ENCODE measurements at regions not wholly inside any gene's neighbourhood (a gene's known extent, or its start where the extent isn't known, plus 50 kb on each side); places are given as distances from the start of the nearest gene placed in this dataset.
A peak's percentile ranks its signal among the peaks of the same experiment; 100 is the strongest.

DNA sequence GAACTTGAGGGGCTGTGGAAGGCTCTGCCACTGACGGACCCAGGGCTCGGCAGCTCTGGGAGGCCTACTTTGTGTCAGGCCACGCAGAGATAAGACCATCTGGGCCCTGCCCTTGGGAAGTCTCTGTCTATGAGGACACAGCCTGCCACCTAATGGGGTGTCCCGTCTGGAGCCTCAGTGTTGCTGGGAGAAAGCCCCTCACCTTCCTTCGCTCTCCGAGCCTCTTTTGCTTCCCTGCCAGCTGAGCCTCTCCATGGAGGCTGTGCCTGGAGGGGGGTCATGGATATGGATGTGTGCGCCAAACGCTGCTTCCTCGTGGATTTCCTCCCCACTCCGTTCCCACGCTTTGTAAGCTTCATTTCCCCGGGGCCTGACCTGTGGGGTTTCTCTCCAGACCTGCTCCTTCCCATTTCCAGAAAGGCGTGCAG is 228.8 kb downstream of the SEC14L1 start:
- ATAC-seq (no peak), DNase-seq (peak in 1 of 3 donors; percentile 4)
- no peaks in the 10 kb centered on the region for H3K9me3 ChIP-seq (ENCODE audit: control insufficient read depth, low read length, poor library complexity, severe bottlenecking)
- peaks cover 2% of the 10 kb centered on the region for H3K36me3 Mint-ChIP-seq (ENCODE audit: low read depth)
- H3K27ac Mint-ChIP-seq = peak overlapping the region; percentile 45
- H3K4me1 Mint-ChIP-seq = peaks cover 44% of the 10 kb centered on the region
- H3K27me3 Mint-ChIP-seq = no peaks in the 10 kb centered on the region
- H3K4me3 Mint-ChIP-seq = no peak overlapping the region

DNA sequence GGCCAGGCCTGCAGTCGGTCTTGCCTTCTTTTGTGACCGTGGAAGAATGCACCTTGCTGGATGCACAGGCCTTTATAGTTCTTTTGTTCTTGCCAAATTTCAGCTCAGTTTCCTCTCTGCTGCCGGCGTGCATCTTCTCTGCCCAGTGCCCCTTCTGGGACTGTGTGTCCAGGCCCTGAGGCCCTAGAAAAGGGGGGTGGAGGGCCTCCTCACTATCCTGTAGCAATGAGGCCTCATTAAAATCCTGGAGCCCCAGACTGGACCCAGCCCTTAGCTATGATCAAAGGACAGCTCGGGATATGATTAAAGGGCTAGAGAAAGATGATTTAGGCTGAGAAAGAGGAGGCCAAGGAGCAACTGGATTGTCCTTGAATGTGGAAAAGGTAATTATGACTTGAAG is 229.8 kb downstream of the SEC14L1 start:
- H3K4me3 Mint-ChIP-seq = peak overlapping the region; percentile 71
- DNase-seq (peak in 1 of 3 donors; percentile 1), ATAC-seq (no peak)

DNA sequence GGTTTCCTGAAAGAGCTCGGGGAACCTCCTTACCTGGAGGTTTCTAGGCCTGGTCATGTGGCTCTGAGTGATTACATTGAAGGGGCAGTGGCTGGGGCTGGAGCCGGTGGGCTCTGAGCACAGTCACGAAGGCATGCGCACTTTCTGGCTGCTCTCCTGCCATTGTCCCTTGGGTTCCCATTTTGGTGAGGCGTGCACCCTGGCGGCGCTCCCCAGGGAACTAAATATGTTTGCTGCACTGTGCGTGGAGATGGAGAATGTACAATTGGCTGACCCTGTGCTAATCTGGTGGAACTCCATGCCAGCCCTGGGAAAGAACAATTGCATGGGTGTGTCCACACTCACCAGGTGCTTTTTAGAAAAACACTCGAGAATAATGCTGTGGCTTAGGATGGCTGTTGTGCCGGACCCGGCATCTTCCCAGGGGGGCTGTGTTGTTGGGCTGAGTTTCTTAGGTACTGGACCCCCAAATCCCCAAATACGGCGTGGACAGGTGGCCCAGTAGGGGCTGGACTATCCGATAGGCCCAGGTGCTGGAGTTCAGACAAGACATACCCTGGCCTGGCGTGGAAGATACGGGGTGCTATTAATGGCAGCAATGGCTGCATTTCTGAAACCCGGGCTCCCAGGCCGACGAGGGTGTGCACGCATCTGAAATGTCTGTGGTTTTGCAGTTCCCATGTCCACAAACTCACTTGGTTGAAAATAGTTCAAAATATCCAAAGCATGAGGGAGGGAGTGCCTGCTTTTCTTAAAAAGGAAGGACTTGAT is 230.5 kb downstream of the SEC14L1 start:
- peak overlapping the region; percentile 99 for H3K4me3 Mint-ChIP-seq
- H3K9me3 ChIP-seq (ENCODE audit: control insufficient read depth, low read length, poor library complexity, severe bottlenecking) = no peaks in the 10 kb centered on the region
- H3K27ac Mint-ChIP-seq = peak overlapping the region; percentile 85
- H3K4me1 Mint-ChIP-seq = peaks cover 51% of the 10 kb centered on the region
- peaks cover 6% of the 10 kb centered on the region for H3K36me3 Mint-ChIP-seq (ENCODE audit: low read depth)
- no peak for ATAC-seq
- no peaks in the 10 kb centered on the region for H3K27me3 Mint-ChIP-seq
- peak in 1 of 3 donors; percentile 3 for DNase-seq

More for the DNA sequence above, 229.8 kb downstream of the SEC14L1 start:
- Mint-ChIP-seq H3K4me1 (peaks cover 47% of the 10 kb centered on the region), H3K27me3 (no peaks in the 10 kb centered on the region), H3K27ac (peak overlapping the region; percentile 45), H3K36me3 (ENCODE audit: low read depth) (peaks cover 2% of the 10 kb centered on the region)
- H3K9me3 ChIP-seq (ENCODE audit: control insufficient read depth, low read length, poor library complexity, severe bottlenecking) = no peaks in the 10 kb centered on the region

DNA sequence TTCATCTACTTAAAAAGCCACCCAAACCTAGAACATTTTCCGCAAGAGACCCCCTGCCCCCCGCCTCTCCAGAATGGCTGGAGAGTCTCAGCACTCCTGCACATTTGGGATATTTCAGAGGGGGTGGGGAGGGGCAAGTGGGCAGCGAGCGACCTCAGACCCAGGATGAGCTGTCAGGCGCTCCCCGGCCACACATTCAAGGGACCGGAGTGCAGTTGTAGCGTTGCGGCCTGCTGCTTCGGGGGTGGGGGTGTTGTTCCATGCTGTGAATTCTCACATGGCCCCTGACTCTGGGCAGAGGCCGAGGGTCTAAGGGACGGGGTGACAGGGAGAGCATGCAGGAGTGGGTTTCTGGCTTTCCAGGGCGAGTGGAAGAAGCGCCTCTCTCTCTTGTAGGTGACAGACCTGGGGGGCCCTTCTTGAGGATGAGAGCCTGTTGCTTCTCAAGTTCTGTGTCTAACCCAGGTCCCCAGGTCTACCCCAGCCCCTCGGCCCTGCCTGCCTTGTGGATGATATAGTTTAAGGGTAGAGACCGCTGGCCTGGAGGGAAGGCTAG is 231.2 kb downstream of the SEC14L1 start:
- H3K36me3 Mint-ChIP-seq (ENCODE audit: low read depth) = peaks cover 6% of the 10 kb centered on the region
- H3K27ac Mint-ChIP-seq = peak overlapping the region; percentile 85
- H3K27me3 Mint-ChIP-seq = no peaks in the 10 kb centered on the region
- no peak for DNase-seq
- no peak for ATAC-seq
- no peaks in the 10 kb centered on the region for H3K9me3 ChIP-seq (ENCODE audit: control insufficient read depth, low read length, poor library complexity, severe bottlenecking)
- H3K4me3 Mint-ChIP-seq = peak overlapping the region; percentile 99
- H3K4me1 Mint-ChIP-seq = peaks cover 53% of the 10 kb centered on the region

DNA sequence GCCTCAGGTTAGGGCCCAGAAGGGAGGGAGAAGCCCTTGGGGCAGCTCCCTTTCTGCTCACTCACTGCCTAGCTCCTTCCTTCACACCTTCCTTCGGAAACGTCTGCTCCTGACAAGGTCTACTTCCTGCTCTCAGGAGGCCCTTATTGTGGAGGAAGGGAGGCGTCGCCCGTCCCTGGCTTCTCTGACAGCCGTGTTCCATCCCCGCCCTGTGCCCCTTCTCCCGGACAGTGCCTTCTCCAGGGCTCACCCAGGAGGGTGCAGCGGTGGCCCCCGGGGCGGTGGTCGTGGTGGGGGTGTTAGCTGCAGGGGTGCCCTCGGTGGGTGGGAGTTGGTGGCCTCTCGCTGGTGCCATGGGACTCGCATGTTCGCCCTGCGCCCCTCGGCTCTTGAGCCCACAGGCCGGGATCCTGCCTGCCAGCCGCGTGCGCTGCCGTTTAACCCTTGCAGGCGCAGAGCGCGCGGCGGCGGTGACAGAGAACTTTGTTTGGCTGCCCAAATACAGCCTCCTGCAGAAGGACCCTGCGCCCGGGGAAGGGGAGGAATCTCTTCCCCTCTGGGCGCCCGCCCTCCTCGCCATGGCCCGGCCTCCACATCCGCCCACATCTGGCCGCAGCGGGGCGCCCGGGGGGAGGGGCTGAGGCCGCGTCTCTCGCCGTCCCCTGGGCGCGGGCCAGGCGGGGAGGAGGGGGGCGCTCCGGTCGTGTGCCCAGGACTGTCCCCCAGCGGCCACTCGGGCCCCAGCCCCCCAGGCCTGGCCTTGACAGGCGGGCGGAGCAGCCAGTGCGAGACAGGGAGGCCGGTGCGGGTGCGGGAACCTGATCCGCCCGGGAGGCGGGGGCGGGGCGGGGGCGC is 231.9 kb downstream of the SEC14L1 start:
- H3K4me1 Mint-ChIP-seq = peaks cover 55% of the 10 kb centered on the region
- no peaks in the 10 kb centered on the region for H3K9me3 ChIP-seq (ENCODE audit: control insufficient read depth, low read length, poor library complexity, severe bottlenecking)
- DNase-seq (peak; percentile 39 to 58 (median 51)), ATAC-seq (peak; percentile 44)
- peak overlapping the region; percentile 99 for H3K4me3 Mint-ChIP-seq
- H3K27ac Mint-ChIP-seq = peak overlapping the region; percentile 85
- peaks cover 6% of the 10 kb centered on the region for H3K36me3 Mint-ChIP-seq (ENCODE audit: low read depth)
- no peaks in the 10 kb centered on the region for H3K27me3 Mint-ChIP-seq

DNA sequence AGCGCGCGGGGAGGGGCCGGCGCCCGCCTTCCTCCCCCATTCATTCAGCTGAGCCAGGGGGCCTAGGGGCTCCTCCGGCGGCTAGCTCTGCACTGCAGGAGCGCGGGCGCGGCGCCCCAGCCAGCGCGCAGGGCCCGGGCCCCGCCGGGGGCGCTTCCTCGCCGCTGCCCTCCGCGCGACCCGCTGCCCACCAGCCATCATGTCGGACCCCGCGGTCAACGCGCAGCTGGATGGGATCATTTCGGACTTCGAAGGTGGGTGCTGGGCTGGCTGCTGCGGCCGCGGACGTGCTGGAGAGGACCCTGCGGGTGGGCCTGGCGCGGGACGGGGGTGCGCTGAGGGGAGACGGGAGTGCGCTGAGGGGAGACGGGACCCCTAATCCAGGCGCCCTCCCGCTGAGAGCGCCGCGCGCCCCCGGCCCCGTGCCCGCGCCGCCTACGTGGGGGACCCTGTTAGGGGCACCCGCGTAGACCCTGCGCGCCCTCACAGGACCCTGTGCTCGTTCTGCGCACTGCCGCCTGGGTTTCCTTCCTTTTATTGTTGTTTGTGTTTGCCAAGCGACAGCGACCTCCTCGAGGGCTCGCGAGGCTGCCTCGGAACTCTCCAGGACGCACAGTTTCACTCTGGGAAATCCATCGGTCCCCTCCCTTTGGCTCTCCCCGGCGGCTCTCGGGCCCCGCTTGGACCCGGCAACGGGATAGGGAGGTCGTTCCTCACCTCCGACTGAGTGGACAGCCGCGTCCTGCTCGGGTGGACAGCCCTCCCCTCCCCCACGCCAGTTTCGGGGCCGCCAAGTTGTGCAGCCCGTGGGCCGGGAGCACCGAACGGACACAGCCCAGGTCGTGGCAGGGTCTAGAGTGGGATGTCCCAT is 232.8 kb downstream of the SEC14L1 start:
- H3K36me3 Mint-ChIP-seq (ENCODE audit: low read depth) = peaks cover 6% of the 10 kb centered on the region
- H3K4me3 Mint-ChIP-seq = peak overlapping the region; percentile 99
- DNase-seq (no peak), ATAC-seq (peak; percentile 44)
- H3K27ac Mint-ChIP-seq = peak overlapping the region; percentile 93
- no peaks in the 10 kb centered on the region for H3K9me3 ChIP-seq (ENCODE audit: control insufficient read depth, low read length, poor library complexity, severe bottlenecking)
- no peaks in the 10 kb centered on the region for H3K27me3 Mint-ChIP-seq
- peaks cover 60% of the 10 kb centered on the region for H3K4me1 Mint-ChIP-seq

DNA sequence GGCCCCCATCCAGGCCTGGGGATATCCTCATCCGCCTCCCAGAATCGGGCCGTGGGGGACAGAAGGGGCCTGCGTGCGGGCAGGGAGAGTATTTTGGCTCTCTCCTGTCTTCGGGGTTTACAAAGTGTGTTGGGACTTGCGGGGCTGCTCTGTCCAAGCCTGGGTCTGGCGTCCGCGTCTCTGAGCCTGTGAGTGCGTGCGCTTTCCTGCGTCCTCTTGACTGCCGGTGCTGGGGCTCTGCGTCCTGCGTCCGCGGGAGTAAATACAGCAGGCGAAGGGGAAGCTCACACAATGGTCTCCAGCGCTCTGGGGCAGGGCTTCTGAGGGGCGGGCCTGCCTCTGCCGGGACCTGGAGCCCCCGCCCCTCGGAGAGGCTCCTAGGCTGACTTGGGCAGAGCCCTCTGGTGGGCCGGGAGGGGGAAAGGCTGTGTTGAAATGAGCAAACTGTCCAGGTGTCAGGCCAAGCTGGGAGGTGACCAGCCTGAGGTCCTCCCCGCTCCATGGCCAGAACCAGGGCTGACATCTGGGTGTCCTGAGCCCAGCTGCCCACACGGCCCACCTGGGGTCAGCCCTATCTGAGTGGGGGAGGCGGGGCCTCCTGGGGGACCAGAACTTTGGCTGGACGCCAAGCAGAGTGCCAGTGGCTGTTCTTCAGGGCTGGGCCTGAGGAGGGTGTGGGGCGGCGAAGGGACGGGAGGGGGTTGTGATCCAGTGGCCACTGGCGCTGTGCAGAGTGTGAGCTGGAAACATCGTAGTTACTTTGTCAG is 233.6 kb downstream of the SEC14L1 start:
- Mint-ChIP-seq H3K27me3 (no peaks in the 10 kb centered on the region), H3K27ac (peak overlapping the region; percentile 93), H3K4me1 (peaks cover 67% of the 10 kb centered on the region), H3K36me3 (ENCODE audit: low read depth) (peaks cover 6% of the 10 kb centered on the region), H3K4me3 (peak overlapping the region; percentile 99)
- H3K9me3 ChIP-seq (ENCODE audit: control insufficient read depth, low read length, poor library complexity, severe bottlenecking) = no peaks in the 10 kb centered on the region
- DNase-seq = peak; percentile 61 to 66 (median 63)
- ATAC-seq = peak; percentile 78

DNA sequence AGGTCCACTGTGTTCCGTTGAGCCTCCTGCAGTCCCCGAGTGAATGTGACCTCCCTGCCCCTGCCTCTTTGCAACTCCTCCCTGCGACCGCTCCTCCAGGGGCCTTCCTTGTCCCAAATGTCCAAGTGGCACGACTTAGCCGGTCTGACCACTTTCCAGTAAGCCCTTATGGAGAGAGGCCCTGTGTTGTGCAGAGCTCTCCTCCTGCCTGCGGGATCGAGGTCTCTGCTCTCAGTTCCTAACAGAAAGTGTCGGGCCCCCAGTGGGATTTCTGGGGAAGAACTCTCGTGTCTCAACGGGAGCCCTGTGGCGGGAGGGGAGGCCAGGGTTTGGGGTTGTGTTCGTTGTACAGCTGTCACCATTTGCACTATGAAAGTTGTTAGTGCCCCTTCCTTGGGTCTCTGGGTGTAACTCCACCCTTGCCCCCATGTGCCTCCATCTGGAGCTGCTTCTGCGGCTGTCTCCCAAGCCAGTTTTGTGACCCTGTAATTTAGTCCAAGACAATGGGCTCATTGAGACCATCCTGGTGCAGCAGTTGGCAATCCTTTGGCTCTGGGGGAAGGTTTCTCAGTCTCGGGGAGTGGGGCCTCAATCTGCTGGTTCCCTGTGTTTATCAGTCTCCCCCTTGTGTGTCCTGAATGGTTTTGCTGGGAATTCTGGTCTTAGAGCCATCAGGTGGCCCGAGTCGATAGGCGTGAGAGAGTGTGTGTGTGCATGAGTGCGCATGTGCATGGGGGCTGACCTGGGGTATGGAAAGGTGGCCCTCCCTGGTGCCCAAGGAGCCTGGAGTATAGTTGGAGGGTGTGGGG is 234.5 kb downstream of the SEC14L1 start:
- Mint-ChIP-seq H3K4me1 (peaks cover 67% of the 10 kb centered on the region), H3K4me3 (peak overlapping the region; percentile 99), H3K27me3 (no peaks in the 10 kb centered on the region), H3K36me3 (ENCODE audit: low read depth) (peaks cover 6% of the 10 kb centered on the region), H3K27ac (peak overlapping the region; percentile 93)
- no peaks in the 10 kb centered on the region for H3K9me3 ChIP-seq (ENCODE audit: control insufficient read depth, low read length, poor library complexity, severe bottlenecking)
- DNase-seq = no peak
- ATAC-seq = no peak

DNA sequence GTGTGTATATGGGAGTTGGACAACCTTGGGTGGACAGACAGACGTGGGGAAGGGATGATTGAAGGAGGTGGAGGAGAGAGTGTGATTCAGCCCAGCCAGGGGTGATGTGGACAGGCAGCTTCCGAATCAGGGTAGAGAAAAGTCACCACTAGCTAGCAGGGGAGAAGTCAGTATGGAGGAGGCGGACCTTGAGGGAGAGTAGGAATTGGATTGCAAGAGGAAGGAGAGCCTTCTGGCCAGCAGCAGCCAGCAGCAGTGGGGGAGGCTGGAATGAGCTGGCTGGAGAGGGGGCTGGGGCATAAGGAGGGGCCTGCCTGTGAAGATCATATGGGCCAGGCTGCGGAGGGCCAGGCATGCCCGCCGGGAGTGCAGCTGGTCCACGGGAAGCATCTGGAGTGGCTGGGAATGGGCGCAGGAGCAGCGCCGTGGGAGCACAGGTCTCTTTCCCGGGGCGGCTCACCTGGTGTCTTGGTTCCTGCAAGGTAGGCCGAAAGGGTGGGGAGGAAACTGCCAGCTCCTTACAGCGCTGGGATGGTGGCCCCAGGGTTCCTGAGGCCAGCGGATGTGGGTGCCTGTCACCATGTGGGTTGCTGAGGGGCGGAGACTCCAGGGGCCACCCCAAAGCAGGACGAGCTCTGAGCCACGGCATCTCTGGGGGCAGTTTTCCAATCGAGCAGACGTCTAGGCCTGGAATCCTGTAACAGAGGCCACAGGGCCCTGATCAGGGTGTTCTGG is 235.3 kb downstream of the SEC14L1 start:
- no peaks in the 10 kb centered on the region for H3K27me3 Mint-ChIP-seq

DNA sequence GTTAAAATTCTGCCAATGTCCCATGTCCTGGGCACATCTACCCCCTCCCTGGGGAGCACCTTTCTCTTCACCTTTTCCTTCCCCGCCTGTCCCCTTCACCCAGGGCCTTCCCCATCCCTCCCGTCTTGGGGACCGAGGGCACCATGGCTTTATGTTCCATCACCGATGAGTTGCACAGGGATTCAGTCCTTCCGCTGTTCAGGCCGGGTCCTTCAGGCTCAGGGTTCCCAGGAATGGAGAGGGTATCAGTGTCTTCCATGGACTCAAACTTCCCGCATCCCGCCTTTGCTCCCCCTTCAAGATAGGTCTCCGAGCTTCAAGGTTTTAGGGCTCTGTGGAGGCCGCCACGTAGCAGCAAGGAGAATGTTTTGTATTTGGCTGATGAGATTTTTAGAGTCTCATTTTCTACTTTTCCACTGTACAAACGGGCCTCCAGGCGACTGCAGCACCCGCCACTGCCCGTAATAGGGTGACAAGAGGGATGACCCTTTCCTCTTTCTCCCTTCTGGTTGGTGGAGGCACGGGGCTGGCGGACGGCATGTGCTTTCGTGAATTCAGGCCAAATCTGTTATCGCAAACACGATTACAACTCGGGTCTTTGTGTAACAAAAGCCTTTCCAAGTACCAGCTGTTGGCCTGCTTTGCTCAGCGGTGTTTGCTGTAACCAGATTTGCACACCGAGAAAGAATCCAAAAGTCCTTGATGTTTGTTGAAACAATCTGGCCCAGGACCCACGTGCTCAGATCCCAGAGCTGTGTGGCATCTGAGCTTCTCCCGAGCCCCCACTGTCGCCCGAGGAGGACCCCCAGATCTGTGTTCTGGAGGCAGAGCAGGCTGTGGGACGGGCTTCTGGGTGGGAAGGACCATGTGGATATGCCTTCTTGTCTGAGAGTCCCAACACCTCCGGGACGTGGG is 236.3 kb downstream of the SEC14L1 start:
- ATAC-seq = no peak
- H3K36me3 Mint-ChIP-seq (ENCODE audit: low read depth) = peaks cover 6% of the 10 kb centered on the region

More for the DNA sequence above, 235.3 kb downstream of the SEC14L1 start:
- Mint-ChIP-seq H3K4me3 (peak overlapping the region; percentile 99), H3K36me3 (ENCODE audit: low read depth) (peaks cover 6% of the 10 kb centered on the region), H3K4me1 (peaks cover 63% of the 10 kb centered on the region), H3K27ac (peak overlapping the region; percentile 93)
- H3K9me3 ChIP-seq (ENCODE audit: control insufficient read depth, low read length, poor library complexity, severe bottlenecking) = no peaks in the 10 kb centered on the region
- ATAC-seq = peak; percentile 64
- DNase-seq = peak; percentile 37 to 46 (median 45)

More for the DNA sequence above, 236.3 kb downstream of the SEC14L1 start:
- no peaks in the 10 kb centered on the region for H3K9me3 ChIP-seq (ENCODE audit: control insufficient read depth, low read length, poor library complexity, severe bottlenecking)
- peak overlapping the region; percentile 93 for H3K27ac Mint-ChIP-seq
- H3K4me3 Mint-ChIP-seq = peak overlapping the region; percentile 99
- no peak for DNase-seq
- no peaks in the 10 kb centered on the region for H3K27me3 Mint-ChIP-seq
- peaks cover 62% of the 10 kb centered on the region for H3K4me1 Mint-ChIP-seq
